Mammary epithelial cell (primary cell): ENCODE measurements at regions not wholly inside any gene's neighbourhood (a gene's known extent, or its start where the extent isn't known, plus 50 kb on each side); places are given as distances from the start of the nearest gene placed in this dataset.

Experiments used
- EZH2 ChIP-seq: IDR thresholded peaks from 2 replicates; pipeline ENCODE4 v1.6.1; 2012; ENCODE audit warnings: low read length, inconsistent platforms, borderline replicate concordance
- TF ChIP-seq, protein P1 (sequence below), 2 donors: IDR thresholded peaks in 1 of 2; conservative IDR thresholded peaks in 1 of 2; 2 replicates each; pipeline ENCODE4 v1.5.1; 2011 to 2012; ENCODE audit warnings: inconsistent platforms in 2 of 2, low read length in 2 of 2, mild to moderate bottlenecking in 2 of 2, control low read depth in 1 of 2, low read depth in 1 of 2; ENCODE audit not compliant: insufficient read depth in 1 of 2; ENCODE audit errors: extremely low read depth in 1 of 2

DNA sequence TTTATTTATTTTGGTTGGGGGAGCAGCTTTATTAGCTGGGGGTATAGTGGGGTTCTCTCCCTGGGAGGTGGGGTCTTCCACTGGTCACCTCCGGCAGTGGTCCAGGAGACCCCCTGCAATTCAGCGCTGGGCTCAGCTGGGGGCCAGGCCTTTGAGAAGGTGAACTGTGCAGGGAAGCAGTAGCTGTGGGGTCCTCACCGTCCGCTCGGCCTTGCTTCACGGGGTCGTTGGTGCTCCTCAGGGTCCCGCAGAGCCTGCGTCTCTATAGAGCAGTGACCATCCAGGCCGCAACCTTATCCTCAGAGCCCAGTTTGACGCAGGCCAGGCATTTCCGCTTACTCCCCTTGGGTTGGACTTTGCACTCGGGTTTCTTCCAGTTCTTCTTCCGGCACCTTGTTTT lies 1954.7 kb downstream of the TP53TG3F start:
- TF ChIP-seq, protein P1, sequence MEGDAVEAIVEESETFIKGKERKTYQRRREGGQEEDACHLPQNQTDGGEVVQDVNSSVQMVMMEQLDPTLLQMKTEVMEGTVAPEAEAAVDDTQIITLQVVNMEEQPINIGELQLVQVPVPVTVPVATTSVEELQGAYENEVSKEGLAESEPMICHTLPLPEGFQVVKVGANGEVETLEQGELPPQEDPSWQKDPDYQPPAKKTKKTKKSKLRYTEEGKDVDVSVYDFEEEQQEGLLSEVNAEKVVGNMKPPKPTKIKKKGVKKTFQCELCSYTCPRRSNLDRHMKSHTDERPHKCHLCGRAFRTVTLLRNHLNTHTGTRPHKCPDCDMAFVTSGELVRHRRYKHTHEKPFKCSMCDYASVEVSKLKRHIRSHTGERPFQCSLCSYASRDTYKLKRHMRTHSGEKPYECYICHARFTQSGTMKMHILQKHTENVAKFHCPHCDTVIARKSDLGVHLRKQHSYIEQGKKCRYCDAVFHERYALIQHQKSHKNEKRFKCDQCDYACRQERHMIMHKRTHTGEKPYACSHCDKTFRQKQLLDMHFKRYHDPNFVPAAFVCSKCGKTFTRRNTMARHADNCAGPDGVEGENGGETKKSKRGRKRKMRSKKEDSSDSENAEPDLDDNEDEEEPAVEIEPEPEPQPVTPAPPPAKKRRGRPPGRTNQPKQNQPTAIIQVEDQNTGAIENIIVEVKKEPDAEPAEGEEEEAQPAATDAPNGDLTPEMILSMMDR (conservative IDR thresholded peaks at IDR 0.05 in 1 of 2, IDR thresholded peaks at IDR 0.05 in 1 of 2; ENCODE audit: extremely low read depth in 1 of 2, insufficient read depth in 1 of 2, low read depth in 1 of 2, low read length in 2 of 2): no peak
- no peak for TF ChIP-seq EZH2
